ENCODE measurements at regions not wholly inside any gene's neighbourhood (a gene's known extent, or its start where the extent isn't known, plus 50 kb on each side); places are given as distances from the start of the nearest gene placed in this dataset.

- H3K9me3 ChIP-seq (ENCODE audit: insufficient read depth, low read length) = no peaks in the 10 kb centered on the region
- no peak overlapping the region for H3K4me3 ChIP-seq (ENCODE audit: insufficient read depth, low read length, poor library complexity, severe bottlenecking)
- H2AFZ ChIP-seq (ENCODE audit: low read depth, low read length, severe bottlenecking) = no peak overlapping the region
- no peaks in the 10 kb centered on the region for H3K36me3 ChIP-seq (ENCODE audit: low read length)
- H3K27ac ChIP-seq (ENCODE audit: low read depth, low read length) = no peak overlapping the region
- no peaks in the 10 kb centered on the region for H3K9me2 ChIP-seq (replicated peaks; ENCODE audit: insufficient read depth, low read length)
- TF ChIP-seq, protein P1, sequence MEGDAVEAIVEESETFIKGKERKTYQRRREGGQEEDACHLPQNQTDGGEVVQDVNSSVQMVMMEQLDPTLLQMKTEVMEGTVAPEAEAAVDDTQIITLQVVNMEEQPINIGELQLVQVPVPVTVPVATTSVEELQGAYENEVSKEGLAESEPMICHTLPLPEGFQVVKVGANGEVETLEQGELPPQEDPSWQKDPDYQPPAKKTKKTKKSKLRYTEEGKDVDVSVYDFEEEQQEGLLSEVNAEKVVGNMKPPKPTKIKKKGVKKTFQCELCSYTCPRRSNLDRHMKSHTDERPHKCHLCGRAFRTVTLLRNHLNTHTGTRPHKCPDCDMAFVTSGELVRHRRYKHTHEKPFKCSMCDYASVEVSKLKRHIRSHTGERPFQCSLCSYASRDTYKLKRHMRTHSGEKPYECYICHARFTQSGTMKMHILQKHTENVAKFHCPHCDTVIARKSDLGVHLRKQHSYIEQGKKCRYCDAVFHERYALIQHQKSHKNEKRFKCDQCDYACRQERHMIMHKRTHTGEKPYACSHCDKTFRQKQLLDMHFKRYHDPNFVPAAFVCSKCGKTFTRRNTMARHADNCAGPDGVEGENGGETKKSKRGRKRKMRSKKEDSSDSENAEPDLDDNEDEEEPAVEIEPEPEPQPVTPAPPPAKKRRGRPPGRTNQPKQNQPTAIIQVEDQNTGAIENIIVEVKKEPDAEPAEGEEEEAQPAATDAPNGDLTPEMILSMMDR (IDR thresholded peaks at IDR 0.05; ENCODE audit: insufficient read depth, low read length, poor library complexity, severe bottlenecking) = no peak
- no peak for TF ChIP-seq EZH2phosphoT487 (conservative IDR thresholded peaks at IDR 0.05; ENCODE audit: low read length)
- no peaks in the 10 kb centered on the region for H4K20me1 ChIP-seq (ENCODE audit: low read depth, low read length)
- H3K79me2 ChIP-seq (ENCODE audit: insufficient read depth, low read length) = no peaks in the 10 kb centered on the region
- H3K9ac ChIP-seq (ENCODE audit: low read length) = no peak overlapping the region
- H3K27me3 ChIP-seq (ENCODE audit: low read length) = no peaks in the 10 kb centered on the region
- no peak overlapping the region for H3K4me2 ChIP-seq (ENCODE audit: low read depth, low read length, poor library complexity, severe bottlenecking)
- no peaks in the 10 kb centered on the region for H3F3A ChIP-seq (ENCODE audit: insufficient read depth)
These were observed 77.3 kb downstream of the UBIAD1 start for GRCh38 chr1:11350265-11350664.

DNA sequence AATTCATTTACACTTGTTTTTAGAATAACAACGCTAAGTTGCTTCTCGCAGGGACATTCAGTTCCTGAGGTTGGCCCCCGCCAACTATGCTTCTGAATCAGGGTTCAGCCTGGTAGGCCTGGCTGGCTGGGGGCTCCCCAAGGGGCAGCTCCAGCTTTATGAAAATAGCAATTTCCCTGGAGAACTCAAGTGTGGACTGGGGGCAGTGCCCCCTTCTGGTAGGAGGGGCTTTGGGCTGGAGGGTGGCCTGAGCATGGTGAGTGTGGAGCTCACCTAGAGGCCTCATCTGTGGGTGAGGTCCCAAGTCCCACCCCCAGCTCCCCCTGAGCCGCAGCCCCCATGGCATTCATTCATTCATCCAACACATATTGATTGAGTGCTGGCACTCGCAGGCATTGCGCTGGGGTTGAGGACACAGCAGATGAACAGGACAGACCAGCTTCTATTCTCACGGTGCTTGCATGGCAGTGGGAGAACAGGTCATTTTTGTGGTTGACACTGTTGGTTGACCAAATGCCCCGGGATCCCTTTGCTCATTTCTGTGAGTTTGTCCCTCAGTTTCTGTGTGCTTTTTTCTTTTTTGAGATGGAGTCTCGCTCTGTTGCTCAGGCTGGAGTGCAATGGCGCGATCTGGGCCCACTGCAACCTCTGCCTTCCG is 79.2 kb downstream of the UBIAD1 start:
- no peaks in the 10 kb centered on the region for H3F3A ChIP-seq (ENCODE audit: insufficient read depth)
- no peaks in the 10 kb centered on the region for H3K9me2 ChIP-seq (replicated peaks; ENCODE audit: insufficient read depth, low read length)
- no peak overlapping the region for H3K4me3 ChIP-seq (ENCODE audit: insufficient read depth, low read length, poor library complexity, severe bottlenecking)
- H2AFZ ChIP-seq (ENCODE audit: low read depth, low read length, severe bottlenecking) = no peak overlapping the region
- TF ChIP-seq, protein P1 (IDR thresholded peaks at IDR 0.05; ENCODE audit: insufficient read depth, low read length, poor library complexity, severe bottlenecking) = no peak
- TF ChIP-seq EZH2phosphoT487 (conservative IDR thresholded peaks at IDR 0.05; ENCODE audit: low read length) = no peak
- no peak overlapping the region for H3K9ac ChIP-seq (ENCODE audit: low read length)
- H3K79me2 ChIP-seq (ENCODE audit: insufficient read depth, low read length) = no peaks in the 10 kb centered on the region
- no peaks in the 10 kb centered on the region for H3K36me3 ChIP-seq (ENCODE audit: low read length)
- no peaks in the 10 kb centered on the region for H3K27me3 ChIP-seq (ENCODE audit: low read length)
- no peaks in the 10 kb centered on the region for H4K20me1 ChIP-seq (ENCODE audit: low read depth, low read length)
- H3K4me2 ChIP-seq (ENCODE audit: low read depth, low read length, poor library complexity, severe bottlenecking) = no peak overlapping the region
- H3K27ac ChIP-seq (ENCODE audit: low read depth, low read length) = no peak overlapping the region
- no peaks in the 10 kb centered on the region for H3K9me3 ChIP-seq (ENCODE audit: insufficient read depth, low read length)

DNA sequence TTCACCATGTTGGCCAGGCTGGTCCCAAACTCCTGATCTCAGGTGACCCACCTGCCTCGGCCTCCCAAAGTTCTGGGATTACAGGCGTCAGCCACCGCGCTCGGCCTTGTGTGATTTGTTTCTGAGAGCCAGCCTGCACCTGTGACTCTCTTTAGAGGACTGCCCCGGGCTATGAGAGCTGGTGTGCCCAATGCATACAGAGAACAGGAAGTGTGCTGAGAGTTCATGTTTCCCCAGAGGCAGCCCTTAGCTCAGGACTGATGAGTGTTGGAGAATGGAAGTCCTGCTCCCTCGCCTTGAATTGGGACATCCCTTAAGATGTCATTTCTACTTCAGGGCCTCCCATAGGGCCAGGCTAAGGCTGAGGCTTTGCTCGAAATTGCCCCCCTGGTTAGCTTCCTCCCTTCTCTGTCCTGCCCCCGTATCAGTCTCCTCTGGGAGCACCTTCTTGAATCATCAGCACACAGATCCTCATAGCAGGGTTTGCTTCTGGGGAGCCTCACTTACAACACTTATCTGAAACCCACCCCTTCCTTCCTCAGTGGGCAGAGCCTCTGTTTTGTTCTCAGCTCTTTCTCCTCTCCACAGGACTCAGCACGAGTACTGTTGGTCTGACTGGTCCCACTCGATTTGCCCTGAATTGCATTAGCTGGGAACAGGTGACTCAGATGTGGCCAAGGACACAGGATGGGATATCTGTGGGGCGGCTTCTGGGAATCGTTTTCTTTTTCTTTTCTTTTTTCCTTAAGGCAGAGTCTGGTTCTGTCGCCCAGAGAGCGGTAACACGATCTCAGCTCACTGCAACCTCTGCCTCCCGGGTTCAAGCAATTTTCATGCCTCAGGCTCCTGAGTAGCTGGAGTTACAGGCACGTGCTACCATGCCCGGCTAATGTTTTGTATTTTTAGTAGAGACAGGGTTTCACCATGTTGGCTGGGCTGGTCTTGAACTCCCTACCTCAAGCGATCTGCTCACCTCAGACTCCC is 80.1 kb downstream of the UBIAD1 start:
- Histone ChIP-seq H3K27me3 (ENCODE audit: low read length) (no peaks in the 10 kb centered on the region), H3K79me2 (ENCODE audit: insufficient read depth, low read length) (no peaks in the 10 kb centered on the region), H2AFZ (ENCODE audit: low read depth, low read length, severe bottlenecking) (no peak overlapping the region), H3K9me2 (replicated peaks; ENCODE audit: insufficient read depth, low read length) (no peaks in the 10 kb centered on the region), H3K9ac (ENCODE audit: low read length) (no peak overlapping the region), H4K20me1 (ENCODE audit: low read depth, low read length) (no peaks in the 10 kb centered on the region), H3F3A (ENCODE audit: insufficient read depth) (no peaks in the 10 kb centered on the region), H3K4me3 (ENCODE audit: insufficient read depth, low read length, poor library complexity, severe bottlenecking) (no peak overlapping the region), H3K27ac (ENCODE audit: low read depth, low read length) (no peak overlapping the region), H3K36me3 (ENCODE audit: low read length) (no peaks in the 10 kb centered on the region), H3K9me3 (ENCODE audit: insufficient read depth, low read length) (no peaks in the 10 kb centered on the region), H3K4me2 (ENCODE audit: low read depth, low read length, poor library complexity, severe bottlenecking) (no peak overlapping the region)
- TF ChIP-seq, protein P1 (IDR thresholded peaks at IDR 0.05; ENCODE audit: insufficient read depth, low read length, poor library complexity, severe bottlenecking) = no peak
- TF ChIP-seq EZH2phosphoT487 (conservative IDR thresholded peaks at IDR 0.05; ENCODE audit: low read length) = no peak
